GM06990 (cell line): ENCODE measurements at regions not wholly inside any gene's neighbourhood (a gene's known extent, or its start where the extent isn't known, plus 50 kb on each side); places are given as distances from the start of the nearest gene placed in this dataset.

Source experiments
- DNase-seq: peaks from one replicate; pipeline ENCODE4 v3.0.0-alpha.2; 2011; ENCODE audit not compliant: insufficient read length; ENCODE audit errors: extremely low read depth
- H3K27me3 ChIP-seq: replicated peaks from 2 replicates; pipeline ENCODE4 v1.6.0; 2011; ENCODE audit warnings: low read length; ENCODE audit not compliant: control insufficient read depth, insufficient read depth
- H3K36me3 ChIP-seq: 2 replicates; pipeline ENCODE4 v1.5.1; 2011; ENCODE audit warnings: low read length; ENCODE audit not compliant: control insufficient read depth, insufficient read depth
- H3K4me3 ChIP-seq: replicated peaks from 2 replicates; pipeline ENCODE4 v1.5.1; 2011; ENCODE audit warnings: low read depth, mild to moderate bottlenecking, control low read depth, low read length
- TF ChIP-seq, protein P1 (sequence below): IDR thresholded peaks from 2 replicates; pipeline ENCODE4 v1.5.1; 2011; ENCODE audit warnings: low read length, control low read depth, mild to moderate bottlenecking, inconsistent platforms; ENCODE audit not compliant: insufficient read depth, poor library complexity, severe bottlenecking

GRCh38 chr2:425243-425642 lies 137.4 kb upstream of the ALKAL2 start:
- H3K36me3 ChIP-seq: no peaks in the 10 kb centered on the region
- DNase-seq: no peak
- TF ChIP-seq, protein P1, sequence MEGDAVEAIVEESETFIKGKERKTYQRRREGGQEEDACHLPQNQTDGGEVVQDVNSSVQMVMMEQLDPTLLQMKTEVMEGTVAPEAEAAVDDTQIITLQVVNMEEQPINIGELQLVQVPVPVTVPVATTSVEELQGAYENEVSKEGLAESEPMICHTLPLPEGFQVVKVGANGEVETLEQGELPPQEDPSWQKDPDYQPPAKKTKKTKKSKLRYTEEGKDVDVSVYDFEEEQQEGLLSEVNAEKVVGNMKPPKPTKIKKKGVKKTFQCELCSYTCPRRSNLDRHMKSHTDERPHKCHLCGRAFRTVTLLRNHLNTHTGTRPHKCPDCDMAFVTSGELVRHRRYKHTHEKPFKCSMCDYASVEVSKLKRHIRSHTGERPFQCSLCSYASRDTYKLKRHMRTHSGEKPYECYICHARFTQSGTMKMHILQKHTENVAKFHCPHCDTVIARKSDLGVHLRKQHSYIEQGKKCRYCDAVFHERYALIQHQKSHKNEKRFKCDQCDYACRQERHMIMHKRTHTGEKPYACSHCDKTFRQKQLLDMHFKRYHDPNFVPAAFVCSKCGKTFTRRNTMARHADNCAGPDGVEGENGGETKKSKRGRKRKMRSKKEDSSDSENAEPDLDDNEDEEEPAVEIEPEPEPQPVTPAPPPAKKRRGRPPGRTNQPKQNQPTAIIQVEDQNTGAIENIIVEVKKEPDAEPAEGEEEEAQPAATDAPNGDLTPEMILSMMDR: no peak
- no peak overlapping the region for H3K4me3 ChIP-seq
- H3K27me3 ChIP-seq: no peaks in the 10 kb centered on the region

DNA sequence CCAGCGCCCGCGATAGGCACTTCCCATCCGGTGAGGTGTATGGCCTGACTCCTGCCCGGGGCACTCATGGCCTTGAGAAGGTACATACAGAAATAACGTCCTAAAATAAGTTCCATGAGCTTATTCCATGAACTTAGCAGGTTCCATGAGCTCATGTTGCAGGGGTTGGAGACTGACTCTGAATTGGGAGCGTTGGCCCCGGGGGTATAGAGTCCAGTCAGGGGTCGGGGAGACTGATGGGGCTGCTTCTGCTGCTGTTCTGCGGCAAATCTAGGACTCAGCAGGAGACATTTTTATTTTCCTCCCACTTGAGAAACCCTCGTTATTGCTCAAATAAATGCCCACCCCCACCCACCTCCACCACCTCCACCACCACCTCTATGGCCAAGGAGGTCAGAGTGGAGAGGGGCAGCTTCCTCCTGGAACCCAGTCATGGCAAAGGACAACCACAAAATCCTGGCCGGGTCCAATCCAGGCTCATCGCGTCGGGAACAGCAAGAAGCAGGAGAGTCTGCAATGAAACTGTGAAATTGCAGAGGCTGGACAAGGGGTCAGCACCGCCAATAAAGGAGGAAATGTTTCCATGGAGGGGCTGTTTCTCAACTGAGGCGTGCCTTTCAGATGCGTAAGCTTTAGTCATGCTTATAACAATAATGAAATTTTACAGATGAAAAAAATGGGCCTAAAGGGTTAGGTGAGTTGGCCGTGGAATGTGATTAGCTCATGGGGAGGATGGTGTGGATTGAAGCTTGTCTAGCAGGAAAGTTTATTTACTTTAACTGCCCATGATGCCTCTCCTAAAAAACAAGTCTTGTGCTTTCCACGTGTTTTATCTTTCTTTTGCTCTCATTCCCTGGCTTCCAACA lies 136.6 kb upstream of the ALKAL2 start:
- Histone ChIP-seq H3K4me3 (no peak overlapping the region), H3K27me3 (no peaks in the 10 kb centered on the region), H3K36me3 (no peaks in the 10 kb centered on the region)
- DNase-seq: no peak
- TF ChIP-seq, protein P1: no peak

- no peak for DNase-seq
- no peak overlapping the region for H3K4me3 ChIP-seq
- TF ChIP-seq, protein P1: no peak
- H3K27me3 ChIP-seq: no peaks in the 10 kb centered on the region
- no peaks in the 10 kb centered on the region for H3K36me3 ChIP-seq
These were observed 135.6 kb upstream of the ALKAL2 start for GRCh38 chr2:423479-423878.

DNA sequence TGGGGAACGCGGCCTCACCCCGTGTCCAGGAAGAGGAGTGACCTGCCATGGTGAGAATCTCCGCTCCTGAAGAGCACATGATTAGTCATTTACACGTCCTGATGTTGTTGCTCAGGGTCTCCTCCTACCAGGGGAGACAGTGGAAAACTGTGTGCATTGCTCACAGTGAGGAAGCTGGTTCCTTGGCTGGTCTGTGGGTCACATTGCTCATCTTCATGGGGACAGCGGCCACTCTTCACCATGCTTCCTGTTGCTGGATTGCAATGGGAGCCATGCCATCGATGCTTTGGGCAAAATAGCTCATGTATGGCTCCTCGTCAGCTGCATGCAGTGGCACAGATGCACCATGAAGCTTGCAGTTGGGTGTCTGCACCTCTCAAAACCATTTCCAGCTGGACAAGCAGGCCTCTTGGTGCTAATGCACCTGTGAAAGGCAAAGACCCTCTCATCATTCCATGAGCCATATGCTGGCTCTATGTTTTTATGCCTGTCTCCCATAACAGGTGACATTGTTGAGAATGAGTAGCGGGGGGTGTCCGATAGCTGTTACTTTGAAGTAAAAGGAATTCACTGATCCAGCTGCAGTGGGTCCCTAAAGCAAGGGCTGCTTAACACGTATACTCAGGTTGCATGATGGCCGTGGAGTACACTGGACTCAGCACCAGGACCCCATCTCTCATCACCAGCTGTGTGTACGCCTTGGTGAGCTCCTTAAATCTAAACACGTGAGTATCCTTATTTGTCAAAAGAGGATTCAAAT lies 135.0 kb upstream of the ALKAL2 start:
- TF ChIP-seq, protein P1: no peak
- Histone ChIP-seq H3K4me3 (no peak overlapping the region), H3K36me3 (no peaks in the 10 kb centered on the region), H3K27me3 (no peaks in the 10 kb centered on the region)
- DNase-seq: no peak

GRCh38 chr2:421406-421805 lies 133.5 kb upstream of the ALKAL2 start:
- H3K36me3 ChIP-seq: no peaks in the 10 kb centered on the region
- no peaks in the 10 kb centered on the region for H3K27me3 ChIP-seq
- no peak overlapping the region for H3K4me3 ChIP-seq
- no peak for DNase-seq
- TF ChIP-seq, protein P1: no peak
